Neural progenitor cell (in vitro differentiated cells): ENCODE measurements at regions not wholly inside any gene's neighbourhood (a gene's known extent, or its start where the extent isn't known, plus 50 kb on each side); places are given as distances from the start of the nearest gene placed in this dataset.

ENCODE experiments used
- DNase-seq: peaks from one replicate; pipeline ENCODE4 v3.0.0-alpha.2; 2016; ENCODE audit warnings: low spot score
- H2AFZ ChIP-seq: fragments of 200-600 bp; sonication (generic); replicated peaks from 2 replicates; pipeline ENCODE4 v1.6.1; 2016; ENCODE audit warnings: antibody characterized with exemption
- H3F3A ChIP-seq: fragments of 200-600 bp; sonication (generic); 2 replicates; pipeline ENCODE4 v1.6.1; 2016; ENCODE audit warnings: antibody characterized with exemption, low read depth
- H3K27ac ChIP-seq: fragments of 200-600 bp; sonication (generic); 2 replicates; pipeline ENCODE4 v1.5.1; 2016; ENCODE audit warnings: mild to moderate bottlenecking
- H3K27me3 ChIP-seq: fragments of 200-600 bp; sonication (generic); 2 replicates; pipeline ENCODE4 v1.6.1; 2016; ENCODE audit warnings: mild to moderate bottlenecking, moderate library complexity
- H3K36me3 ChIP-seq: fragments of 200-600 bp; sonication (generic); 2 replicates; pipeline ENCODE4 v1.5.1; 2016
- H3K4me1 ChIP-seq: fragments of 200-600 bp; sonication (generic); 2 replicates; pipeline ENCODE4 v1.6.1; 2016; ENCODE audit warnings: mixed run types
- H3K4me2 ChIP-seq: fragments of 200-600 bp; sonication (generic); 2 replicates; pipeline ENCODE4 v1.6.1; 2016
- H3K4me3 ChIP-seq: fragments of 200-600 bp; sonication (generic); 2 replicates; pipeline ENCODE4 v1.5.1; 2016
- H3K79me2 ChIP-seq: fragments of 200-600 bp; sonication (generic); 2 replicates; pipeline ENCODE4 v1.6.1; 2016; ENCODE audit warnings: low read depth
- H3K9ac ChIP-seq: fragments of 200-600 bp; sonication (generic); 2 replicates; pipeline ENCODE4 v1.6.1; 2016
- H3K9me3 ChIP-seq: fragments of 200-600 bp; sonication (generic); 2 replicates; pipeline ENCODE4 v1.5.1; 2016; ENCODE audit warnings: low read depth
- H4K20me1 ChIP-seq: fragments of 200-600 bp; sonication (generic); 2 replicates; pipeline ENCODE4 v1.6.1; 2016; ENCODE audit warnings: low read depth
- H3K27ac Mint-ChIP-seq: 3 replicates; pipeline ENCODE4 v1.8.0; 2021; ENCODE audit warnings: mixed read lengths
- H3K27me3 Mint-ChIP-seq: 2 replicates; pipeline ENCODE4 v1.8.0; 2022; ENCODE audit warnings: low read depth, mild to moderate bottlenecking, inconsistent platforms, moderate library complexity, mixed read lengths; ENCODE audit not compliant: insufficient read depth
- H3K36me3 Mint-ChIP-seq: 3 replicates; pipeline ENCODE4 v1.8.0; 2021; ENCODE audit warnings: mixed read lengths
- H3K4me1 Mint-ChIP-seq: 3 replicates; pipeline ENCODE4 v1.8.0; 2021; ENCODE audit warnings: mixed read lengths
- H3K4me3 Mint-ChIP-seq: 3 replicates; pipeline ENCODE4 v1.8.0; 2021; ENCODE audit warnings: mild to moderate bottlenecking, moderate library complexity, mixed read lengths
- H3K9me3 Mint-ChIP-seq: 3 replicates; pipeline ENCODE4 v1.8.0; 2020; ENCODE audit warnings: mixed read lengths
- EZH2 ChIP-seq: fragments of 200-600 bp; sonication (generic); IDR thresholded peaks from 2 replicates; pipeline ENCODE4 v1.6.1; 2017; ENCODE audit warnings: antibody characterized with exemption, mild to moderate bottlenecking, moderate library complexity
- EZH2phosphoT487 ChIP-seq: fragments of 200-600 bp; sonication (generic); IDR thresholded peaks from 2 replicates; pipeline ENCODE4 v1.6.1; 2017; ENCODE audit warnings: antibody characterized with exemption
- TF ChIP-seq, protein P1 (sequence below): fragments of 200-600 bp; sonication (generic); IDR thresholded peaks from 2 replicates; pipeline ENCODE4 v1.5.1; 2017; ENCODE audit warnings: antibody characterized with exemption, mild to moderate bottlenecking

DNA sequence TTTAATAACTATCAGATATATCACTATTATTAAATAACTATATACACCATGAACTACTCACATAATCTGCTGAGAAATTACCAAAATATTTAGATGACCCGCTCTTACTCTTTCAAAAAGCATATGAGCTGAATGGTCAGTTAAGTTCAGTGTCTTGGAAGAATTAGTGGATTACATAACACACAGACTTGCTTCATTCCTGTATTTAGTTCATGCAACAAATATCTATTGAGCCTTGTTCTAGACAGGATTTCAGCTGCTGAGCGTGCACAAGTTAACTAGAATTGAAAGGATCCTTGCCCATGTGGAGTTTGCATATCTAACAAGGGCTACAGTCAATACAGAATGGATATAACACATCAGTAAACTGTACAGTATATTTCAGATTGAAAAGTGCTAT lies 566.2 kb downstream of the CBLN4 start:
- Histone ChIP-seq H3K9me3 (no peaks in the 10 kb centered on the region), H3K4me2 (no peak overlapping the region), H3K9ac (no peak overlapping the region), H3K4me1 (peaks cover 10% of the 10 kb centered on the region), H3F3A (no peaks in the 10 kb centered on the region), H3K4me3 (no peak overlapping the region), H2AFZ (no peak overlapping the region), H3K36me3 (no peaks in the 10 kb centered on the region), H3K27me3 (no peaks in the 10 kb centered on the region), H4K20me1 (no peaks in the 10 kb centered on the region), H3K27ac (no peak overlapping the region), H3K79me2 (no peaks in the 10 kb centered on the region)
- Mint-ChIP-seq H3K36me3 (no peaks in the 10 kb centered on the region), H3K27me3 (no peaks in the 10 kb centered on the region), H3K27ac (no peak overlapping the region), H3K9me3 (no peaks in the 10 kb centered on the region), H3K4me3 (no peak overlapping the region), H3K4me1 (peaks cover 16% of the 10 kb centered on the region)
- TF ChIP-seq, protein P1, sequence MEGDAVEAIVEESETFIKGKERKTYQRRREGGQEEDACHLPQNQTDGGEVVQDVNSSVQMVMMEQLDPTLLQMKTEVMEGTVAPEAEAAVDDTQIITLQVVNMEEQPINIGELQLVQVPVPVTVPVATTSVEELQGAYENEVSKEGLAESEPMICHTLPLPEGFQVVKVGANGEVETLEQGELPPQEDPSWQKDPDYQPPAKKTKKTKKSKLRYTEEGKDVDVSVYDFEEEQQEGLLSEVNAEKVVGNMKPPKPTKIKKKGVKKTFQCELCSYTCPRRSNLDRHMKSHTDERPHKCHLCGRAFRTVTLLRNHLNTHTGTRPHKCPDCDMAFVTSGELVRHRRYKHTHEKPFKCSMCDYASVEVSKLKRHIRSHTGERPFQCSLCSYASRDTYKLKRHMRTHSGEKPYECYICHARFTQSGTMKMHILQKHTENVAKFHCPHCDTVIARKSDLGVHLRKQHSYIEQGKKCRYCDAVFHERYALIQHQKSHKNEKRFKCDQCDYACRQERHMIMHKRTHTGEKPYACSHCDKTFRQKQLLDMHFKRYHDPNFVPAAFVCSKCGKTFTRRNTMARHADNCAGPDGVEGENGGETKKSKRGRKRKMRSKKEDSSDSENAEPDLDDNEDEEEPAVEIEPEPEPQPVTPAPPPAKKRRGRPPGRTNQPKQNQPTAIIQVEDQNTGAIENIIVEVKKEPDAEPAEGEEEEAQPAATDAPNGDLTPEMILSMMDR, result no peak
- no peak for TF ChIP-seq EZH2phosphoT487
- TF ChIP-seq EZH2, result no peak
- no peak for DNase-seq

DNA sequence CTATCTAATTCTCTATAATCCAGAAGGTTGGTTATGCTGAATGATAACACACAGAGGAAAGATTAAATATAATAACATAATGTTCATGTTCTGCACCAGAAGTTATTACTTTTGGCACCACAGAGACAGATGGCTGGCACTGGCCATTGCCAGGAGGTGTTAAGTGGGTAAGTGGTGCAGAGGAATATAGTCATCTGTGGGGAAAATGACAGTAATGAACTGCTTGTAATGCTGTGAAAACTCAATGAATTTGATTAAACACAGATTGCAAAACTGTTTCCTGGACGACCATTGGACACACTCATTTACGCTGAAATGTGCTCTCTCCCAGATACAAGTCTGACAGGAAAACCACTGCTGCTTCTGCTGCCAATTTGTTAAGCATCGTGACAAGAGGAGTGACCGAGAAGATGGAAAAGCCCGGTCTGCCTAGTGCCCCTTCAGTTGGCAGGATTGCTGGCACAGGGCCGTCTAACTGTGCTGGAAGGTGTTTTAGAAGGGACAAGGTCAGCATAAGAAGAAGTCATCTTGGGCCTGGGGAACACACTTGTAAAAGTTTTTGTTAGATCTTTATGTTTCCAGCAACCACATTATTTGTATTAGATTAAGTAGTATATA lies 567.4 kb downstream of the CBLN4 start:
- H3K9me3 Mint-ChIP-seq, result no peaks in the 10 kb centered on the region
- Histone ChIP-seq H3F3A (no peaks in the 10 kb centered on the region), H3K4me3 (no peak overlapping the region)

DNA sequence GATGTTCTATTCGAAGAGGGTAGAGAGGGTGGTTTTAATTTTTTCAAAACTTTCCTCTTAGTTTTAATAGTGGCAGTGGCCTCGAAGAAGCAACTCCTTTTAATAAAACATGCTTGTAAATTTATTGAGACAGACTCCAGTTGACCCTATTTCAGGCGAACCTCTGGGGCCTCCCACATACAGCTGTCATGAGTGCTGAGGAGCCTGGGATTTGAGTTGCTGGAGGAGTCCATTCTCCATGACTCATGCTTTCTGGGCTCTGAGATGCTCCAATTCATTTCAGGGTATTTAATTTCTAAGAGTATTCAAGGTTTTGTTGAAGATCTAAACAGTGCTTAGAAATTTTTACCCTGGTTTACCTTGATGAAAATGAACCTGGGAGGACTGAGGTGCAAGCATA lies 580.4 kb downstream of the CBLN4 start:
- no peak overlapping the region for H3K4me3 Mint-ChIP-seq

More for the DNA sequence above, 567.4 kb downstream of the CBLN4 start:
- no peak overlapping the region for H3K27ac ChIP-seq
- peaks cover 5% of the 10 kb centered on the region for H3K4me1 Mint-ChIP-seq
- no peaks in the 10 kb centered on the region for H3K36me3 ChIP-seq
- no peak for TF ChIP-seq EZH2
- TF ChIP-seq EZH2phosphoT487, result no peak
- TF ChIP-seq, protein P1, result no peak
- H3K4me3 Mint-ChIP-seq, result no peak overlapping the region
- no peaks in the 10 kb centered on the region for H3K4me1 ChIP-seq
- H3K79me2 ChIP-seq, result no peaks in the 10 kb centered on the region
- H4K20me1 ChIP-seq, result no peaks in the 10 kb centered on the region
- H3K9ac ChIP-seq, result no peak overlapping the region
- H3K36me3 Mint-ChIP-seq, result no peaks in the 10 kb centered on the region
- H3K9me3 ChIP-seq, result no peaks in the 10 kb centered on the region
- H3K27ac Mint-ChIP-seq, result no peak overlapping the region
- no peak overlapping the region for H2AFZ ChIP-seq
- no peaks in the 10 kb centered on the region for H3K27me3 ChIP-seq
- no peak for DNase-seq
- H3K27me3 Mint-ChIP-seq, result no peaks in the 10 kb centered on the region
- H3K4me2 ChIP-seq, result no peak overlapping the region

More for the DNA sequence above, 580.4 kb downstream of the CBLN4 start:
- Histone ChIP-seq H3K27me3 (no peaks in the 10 kb centered on the region), H3F3A (no peaks in the 10 kb centered on the region), H4K20me1 (no peaks in the 10 kb centered on the region), H3K4me3 (no peak overlapping the region), H3K4me1 (peaks cover 6% of the 10 kb centered on the region), H2AFZ (peak overlapping the region; percentile 58), H3K79me2 (no peaks in the 10 kb centered on the region), H3K27ac (no peak overlapping the region), H3K4me2 (no peak overlapping the region), H3K36me3 (no peaks in the 10 kb centered on the region), H3K9me3 (no peaks in the 10 kb centered on the region), H3K9ac (no peak overlapping the region)
- Mint-ChIP-seq H3K9me3 (peaks cover 4% of the 10 kb centered on the region), H3K27ac (no peak overlapping the region), H3K4me1 (peaks cover 6% of the 10 kb centered on the region), H3K27me3 (peaks cover 2% of the 10 kb centered on the region), H3K36me3 (no peaks in the 10 kb centered on the region)
- TF ChIP-seq, protein P1, result no peak
- TF ChIP-seq EZH2 (no peak), EZH2phosphoT487 (no peak)
- DNase-seq, result no peak
